ENCODE measurements at regions not wholly inside any gene's neighbourhood (a gene's known extent, or its start where the extent isn't known, plus 50 kb on each side); places are given as distances from the start of the nearest gene placed in this dataset.

DNA sequence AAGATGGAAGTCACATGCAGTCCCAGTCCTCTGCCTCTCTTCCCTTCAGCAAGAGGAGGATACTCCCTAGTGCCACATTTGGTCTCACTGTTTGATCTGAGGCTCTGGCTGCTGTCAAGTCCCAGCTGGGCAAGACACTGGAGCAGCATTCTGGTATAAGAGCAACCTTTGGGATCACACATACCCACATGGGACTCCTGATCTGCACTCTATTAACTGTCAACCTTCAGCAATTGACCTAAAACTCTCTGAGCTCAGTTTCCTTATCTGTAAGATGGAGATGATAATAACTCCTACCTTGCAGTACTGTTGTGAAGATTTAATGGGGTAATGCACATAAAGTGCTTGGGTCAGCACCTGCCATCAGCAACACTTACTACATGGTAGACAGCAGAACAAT, 437.9 kb downstream of the PIK3R1 start:
- in situ Hi-C loops (cut with HindIII; ENCODE audit: low pct_unique_long_range_greater_than_20kb, low sequenced_read_pairs): no loop called here
- no peak for TF ChIP-seq JUND (IDR thresholded peaks at IDR 0.05; ENCODE audit: low read depth)
- DNase-seq (ENCODE audit: low read depth in 1 of 2, low spot score in 1 of 2): no peak

DNA sequence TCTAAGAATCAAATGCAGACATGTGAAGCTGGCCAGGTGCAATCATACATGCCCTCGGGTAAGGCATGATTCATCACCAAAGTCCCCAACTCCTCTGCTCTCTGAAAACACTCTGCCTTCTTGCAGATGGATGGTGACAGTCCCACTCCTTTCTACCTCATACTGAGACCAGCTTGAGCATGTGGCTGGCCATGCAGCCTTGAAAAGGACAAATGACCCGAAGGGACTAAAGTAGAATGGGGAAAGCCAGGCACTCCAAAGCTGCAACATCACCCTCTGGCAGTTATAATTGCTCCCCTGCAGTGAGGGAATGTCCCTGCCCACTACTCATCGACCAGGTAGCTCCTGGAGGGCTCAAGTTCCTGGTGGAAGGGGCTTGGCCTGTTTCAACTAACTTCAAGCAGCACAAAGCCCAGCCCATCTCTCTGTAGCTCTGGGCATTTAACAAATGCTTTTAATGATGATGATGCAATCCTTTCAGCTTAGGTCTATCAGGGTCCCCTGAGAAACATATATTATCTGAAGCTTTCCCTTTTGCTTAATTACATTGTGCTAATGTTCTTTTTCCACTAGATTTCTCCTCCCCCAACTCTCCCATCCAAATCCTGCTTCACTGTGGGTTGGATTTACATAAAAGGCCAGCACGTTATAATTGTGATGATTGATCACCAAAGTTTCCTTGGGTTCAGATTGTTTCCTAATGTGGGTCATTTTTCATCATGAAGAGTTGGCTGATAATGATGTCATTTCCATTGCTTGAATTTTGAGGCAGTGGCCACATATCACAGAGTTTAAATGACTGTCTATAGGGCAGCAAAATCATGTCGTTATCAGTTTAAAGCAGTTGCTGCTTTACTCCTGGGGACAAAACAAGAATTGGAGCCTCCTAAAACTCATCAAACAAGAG, 436.5 kb upstream of the SLC30A5 start:
- no peak for DNase-seq (ENCODE audit: low read depth in 1 of 2, low spot score in 1 of 2)
- no peak for TF ChIP-seq JUND (IDR thresholded peaks at IDR 0.05; ENCODE audit: low read depth)
- in situ Hi-C loops (cut with HindIII; ENCODE audit: low pct_unique_long_range_greater_than_20kb, low sequenced_read_pairs): no loop called here

DNA sequence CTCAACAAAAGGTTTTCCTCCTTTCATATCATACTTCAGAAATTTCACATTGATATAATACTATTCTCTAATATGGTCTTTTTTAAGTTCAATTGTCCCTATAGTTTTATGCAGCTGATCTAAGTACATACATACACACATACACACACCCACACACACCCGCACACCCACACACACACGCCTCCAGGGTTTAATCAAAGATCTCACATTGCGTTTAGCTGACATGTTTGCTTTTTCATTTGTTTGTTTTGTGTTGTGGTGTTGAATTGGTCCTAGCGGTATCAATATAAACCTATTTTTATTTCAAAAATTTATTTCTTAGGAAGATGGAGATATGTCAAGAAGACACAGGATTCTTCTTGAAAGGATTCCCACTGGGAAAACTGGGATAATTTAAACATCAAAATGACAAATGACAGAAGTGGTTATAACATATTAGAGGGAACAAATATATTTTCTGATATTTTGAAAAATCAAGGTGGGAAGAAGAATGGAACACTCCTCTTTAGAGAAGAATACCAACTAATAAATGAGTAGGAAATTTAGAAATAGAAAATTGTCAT, 434.9 kb upstream of the SLC30A5 start:
- no peak for TF ChIP-seq JUND (IDR thresholded peaks at IDR 0.05; ENCODE audit: low read depth)
- in situ Hi-C loops (cut with HindIII; ENCODE audit: low pct_unique_long_range_greater_than_20kb, low sequenced_read_pairs): no loop called here
- no peak for DNase-seq (ENCODE audit: low read depth in 1 of 2, low spot score in 1 of 2)

DNA sequence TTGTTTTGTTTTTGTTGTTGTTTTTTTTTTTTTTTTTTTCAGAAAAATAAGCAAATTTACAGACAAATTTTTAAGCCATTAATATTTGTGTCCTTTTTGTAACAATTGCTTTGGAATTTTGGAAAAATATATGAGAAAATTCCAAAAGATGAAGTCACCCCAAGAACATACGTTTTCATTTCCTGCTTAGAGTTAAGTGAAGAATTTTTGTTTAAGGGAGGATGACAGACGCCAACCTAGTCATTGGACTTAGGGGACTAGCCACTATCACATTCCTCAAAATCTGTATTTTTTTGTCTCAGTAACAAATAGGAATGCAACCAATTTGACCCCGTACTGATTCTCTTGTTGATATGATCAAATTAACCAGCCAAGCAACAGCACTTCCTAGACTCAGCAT, 433.9 kb upstream of the SLC30A5 start:
- no peak for TF ChIP-seq JUND (IDR thresholded peaks at IDR 0.05; ENCODE audit: low read depth)
- no peak for DNase-seq (ENCODE audit: low read depth in 1 of 2, low spot score in 1 of 2)

DNA sequence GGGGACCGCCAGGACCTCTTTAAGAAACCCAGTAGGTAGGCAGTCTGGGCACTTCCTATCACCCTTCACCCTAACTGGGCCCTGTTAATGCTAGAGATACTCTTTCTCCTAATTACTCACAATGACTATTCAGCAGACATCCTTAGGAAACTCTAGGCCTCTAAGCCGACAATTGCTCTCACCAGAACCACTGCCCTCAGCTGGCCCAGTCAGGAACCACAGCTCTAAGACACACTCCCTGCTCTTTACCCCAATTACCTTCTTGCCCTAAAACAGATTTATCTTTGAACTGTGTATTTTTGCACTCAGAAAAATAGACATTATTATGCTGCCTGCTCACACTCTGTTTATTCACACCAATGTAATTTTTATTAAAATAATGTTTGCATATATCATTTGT, 432.6 kb upstream of the SLC30A5 start:
- TF ChIP-seq JUND (IDR thresholded peaks at IDR 0.05; ENCODE audit: low read depth): no peak
- in situ Hi-C loops (cut with HindIII; ENCODE audit: low pct_unique_long_range_greater_than_20kb, low sequenced_read_pairs): no loop called here
- peak in 1 of 2 experiments; percentile 31 for DNase-seq (ENCODE audit: low read depth in 1 of 2, low spot score in 1 of 2)

More for the DNA sequence above, 433.9 kb upstream of the SLC30A5 start:
- in situ Hi-C loops (cut with HindIII; ENCODE audit: low pct_unique_long_range_greater_than_20kb, low sequenced_read_pairs): no loop called here

DNA sequence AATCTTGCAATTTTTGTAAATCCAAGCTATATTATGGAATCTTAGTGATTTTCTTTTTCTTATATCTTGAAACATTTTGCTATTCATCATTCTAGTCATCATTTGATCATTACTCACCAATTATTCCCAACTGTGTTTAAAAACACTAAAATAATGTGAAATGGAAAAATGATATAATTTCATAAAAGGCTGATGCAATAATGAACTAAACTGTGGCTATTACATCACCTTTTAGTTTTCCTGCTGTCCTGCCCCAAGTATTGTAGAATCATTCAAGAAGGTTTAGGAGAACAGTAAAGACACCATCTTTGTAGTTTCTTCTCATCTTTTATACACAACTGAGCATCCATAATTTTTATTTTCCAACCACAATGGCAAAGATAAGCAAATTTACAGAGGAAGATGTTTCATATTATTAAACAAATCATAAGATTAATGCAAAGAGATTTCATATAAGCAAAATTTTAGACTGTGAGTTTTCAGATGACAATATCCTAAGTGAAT, 431.0 kb upstream of the SLC30A5 start:
- DNase-seq (ENCODE audit: low read depth in 1 of 2, low spot score in 1 of 2): no peak
- TF ChIP-seq JUND (IDR thresholded peaks at IDR 0.05; ENCODE audit: low read depth): no peak
- in situ Hi-C loops (cut with HindIII; ENCODE audit: low pct_unique_long_range_greater_than_20kb, low sequenced_read_pairs): no loop called here

DNA sequence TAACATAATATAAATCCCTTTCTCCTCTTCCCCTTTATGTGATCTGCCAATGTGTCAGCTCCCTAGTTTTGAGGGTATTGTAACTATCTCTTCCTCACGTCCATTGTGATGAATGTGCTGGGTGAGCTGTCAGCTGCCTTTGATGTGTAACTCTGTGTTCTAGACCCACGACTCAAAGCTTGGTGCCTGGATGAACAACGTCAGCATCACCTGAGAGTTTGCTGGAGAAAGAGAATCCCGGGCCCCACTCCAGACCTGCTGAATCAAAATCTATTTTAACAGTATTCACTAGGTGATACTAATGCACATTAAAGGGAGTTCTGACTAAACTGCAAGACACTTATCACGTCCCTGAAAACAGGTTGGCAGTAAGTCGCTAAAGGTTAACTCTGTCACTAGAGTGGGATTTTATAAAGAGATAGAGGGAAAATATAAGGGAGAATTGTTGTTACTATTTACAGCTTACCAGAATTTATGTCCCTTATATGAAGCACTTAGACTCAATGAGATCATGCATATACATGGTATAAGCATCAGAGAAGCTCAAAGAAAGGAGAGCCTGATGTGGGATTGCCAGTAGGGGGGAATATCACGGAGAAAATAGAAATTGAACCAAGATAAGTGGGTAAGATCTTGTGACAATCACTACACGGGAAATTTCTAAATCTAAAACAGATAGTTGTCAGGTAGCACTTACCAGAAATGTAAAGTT, 423.8 kb upstream of the SLC30A5 start:
- TF ChIP-seq JUND (IDR thresholded peaks at IDR 0.05; ENCODE audit: low read depth): no peak
- in situ Hi-C loops (cut with HindIII; ENCODE audit: low pct_unique_long_range_greater_than_20kb, low sequenced_read_pairs): no loop called here
- no peak for DNase-seq (ENCODE audit: low read depth in 1 of 2, low spot score in 1 of 2)

DNA sequence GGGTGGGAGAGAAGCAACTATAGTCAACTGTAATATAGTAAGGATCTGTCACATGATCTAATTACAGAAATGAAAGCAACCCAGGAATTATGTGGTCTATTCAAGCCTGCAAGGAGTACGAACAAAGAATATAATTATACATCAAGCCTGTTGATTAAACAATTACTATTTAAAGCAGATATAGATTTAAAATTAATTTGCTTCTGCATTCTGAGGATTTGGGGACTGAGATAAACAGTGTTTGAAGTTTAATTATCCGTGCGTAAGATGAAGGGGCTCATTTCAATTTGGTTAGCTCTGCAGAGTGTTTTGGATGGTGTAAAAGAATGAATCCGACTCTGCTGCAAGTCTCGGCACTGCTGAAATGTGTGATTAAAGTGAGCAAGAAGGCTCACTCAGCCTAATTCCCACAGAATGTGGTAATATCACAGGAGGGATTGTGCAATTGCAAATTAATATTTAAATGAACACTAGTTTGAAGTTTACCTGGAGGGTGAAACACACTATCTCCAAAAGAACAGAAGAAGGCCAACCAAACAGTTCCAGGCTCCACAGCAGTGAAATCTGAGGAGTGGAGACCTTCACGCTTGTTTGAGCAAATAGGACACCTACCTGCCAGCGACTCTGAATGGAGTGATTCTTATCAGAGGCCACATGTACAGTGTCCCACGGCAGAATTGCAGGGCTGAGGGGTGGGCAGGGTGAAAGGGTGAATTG, 420.6 kb upstream of the SLC30A5 start:
- DNase-seq (ENCODE audit: low read depth in 1 of 2, low spot score in 1 of 2): peak in 1 of 2 experiments; percentile 24
- in situ Hi-C loops (cut with HindIII; ENCODE audit: low pct_unique_long_range_greater_than_20kb, low sequenced_read_pairs): no loop called here
- no peak for TF ChIP-seq JUND (IDR thresholded peaks at IDR 0.05; ENCODE audit: low read depth)

DNA sequence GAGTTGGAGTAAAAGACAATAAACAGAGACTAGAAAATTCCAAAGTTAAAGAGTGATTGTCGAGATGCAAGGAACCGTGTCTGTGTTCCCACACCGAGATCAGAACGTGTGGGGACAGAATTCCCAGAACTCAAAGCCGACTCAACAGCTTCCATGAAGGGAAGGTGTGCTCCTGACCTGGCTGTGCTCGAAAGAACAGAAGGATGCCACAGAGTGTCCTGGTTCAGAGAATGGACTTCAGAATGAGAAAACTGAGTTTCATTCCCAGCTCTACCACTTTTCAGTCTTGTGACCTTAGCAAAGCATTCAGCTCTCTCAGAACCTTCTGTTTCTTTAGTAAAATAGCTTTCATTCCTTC, 420.0 kb upstream of the SLC30A5 start:
- in situ Hi-C loops (cut with HindIII; ENCODE audit: low pct_unique_long_range_greater_than_20kb, low sequenced_read_pairs): no loop called here
- no peak for DNase-seq (ENCODE audit: low read depth in 1 of 2, low spot score in 1 of 2)
- no peak for TF ChIP-seq JUND (IDR thresholded peaks at IDR 0.05; ENCODE audit: low read depth)

DNA sequence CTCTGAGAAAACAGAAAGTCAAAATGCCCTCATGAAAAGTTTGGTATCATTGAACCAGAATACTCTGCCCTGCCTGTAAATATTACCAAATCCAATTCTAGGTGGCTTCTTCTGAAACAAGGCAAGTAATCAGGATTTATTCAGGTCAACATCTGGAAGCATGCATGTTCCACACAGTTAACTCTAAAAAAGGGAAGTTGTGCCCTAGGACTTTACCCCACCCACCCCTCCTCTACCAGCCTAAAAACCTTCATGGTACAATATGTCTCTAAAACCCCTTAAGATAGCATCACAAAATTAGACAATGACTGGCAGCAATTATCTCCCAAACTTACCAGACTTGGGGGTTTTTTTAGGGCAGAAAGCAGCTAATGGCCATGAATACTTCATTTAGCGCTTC, 414.8 kb upstream of the SLC30A5 start:
- no peak for TF ChIP-seq JUND (IDR thresholded peaks at IDR 0.05; ENCODE audit: low read depth)
- no peak for DNase-seq (ENCODE audit: low read depth in 1 of 2, low spot score in 1 of 2)
- in situ Hi-C loops (cut with HindIII; ENCODE audit: low pct_unique_long_range_greater_than_20kb, low sequenced_read_pairs): no loop called here

DNA sequence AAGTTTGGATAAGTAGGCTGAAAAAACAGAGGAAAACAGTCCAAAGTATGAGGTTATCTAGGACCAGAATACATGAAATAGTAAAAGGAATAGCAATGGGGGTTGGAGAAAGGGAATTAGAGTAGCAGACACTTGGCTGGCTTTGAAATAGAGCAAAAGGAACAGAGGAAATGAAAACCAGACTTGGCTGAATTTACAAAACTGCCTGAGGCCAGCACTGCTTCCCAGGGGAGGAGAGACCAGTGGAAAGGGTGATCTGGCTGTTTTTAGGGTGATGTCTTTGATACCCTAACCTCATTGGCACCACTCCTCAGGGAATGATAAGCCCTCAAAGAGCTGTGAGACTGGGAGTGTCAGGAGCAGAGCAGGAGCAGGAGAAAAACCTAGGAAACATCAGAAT, 413.4 kb upstream of the SLC30A5 start:
- TF ChIP-seq JUND (IDR thresholded peaks at IDR 0.05; ENCODE audit: low read depth): no peak
- in situ Hi-C loops (cut with HindIII; ENCODE audit: low pct_unique_long_range_greater_than_20kb, low sequenced_read_pairs): no loop called here
- DNase-seq (ENCODE audit: low read depth in 1 of 2, low spot score in 1 of 2): no peak

DNA sequence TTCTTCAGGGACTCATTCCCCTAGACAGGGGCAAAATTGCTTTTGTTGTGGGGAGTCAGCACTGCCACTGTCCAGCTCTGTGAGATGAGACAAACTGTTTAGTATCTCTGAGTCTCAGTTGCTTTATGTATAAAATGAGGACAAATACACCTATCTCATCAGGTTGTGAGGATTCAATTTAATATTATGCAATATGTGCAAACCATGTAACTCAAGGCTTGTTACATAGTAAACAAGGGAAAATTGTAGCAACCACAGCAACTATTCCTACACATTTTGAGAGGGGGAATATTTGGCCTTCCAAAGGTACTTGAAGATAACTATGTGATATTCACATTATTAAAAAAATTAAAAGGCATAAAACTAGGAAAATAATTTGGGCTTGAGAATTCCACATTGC, 411.9 kb upstream of the SLC30A5 start:
- TF ChIP-seq JUND (IDR thresholded peaks at IDR 0.05; ENCODE audit: low read depth): no peak
- in situ Hi-C loops (cut with HindIII; ENCODE audit: low pct_unique_long_range_greater_than_20kb, low sequenced_read_pairs): no loop called here
- no peak for DNase-seq (ENCODE audit: low read depth in 1 of 2, low spot score in 1 of 2)

Data from T47D (cell line).